Stimulated activated CD4-positive, alpha-beta T cell treated with anti-CD3 and anti-CD28 coated beads, Interleukin-2, amount 100 ng/mL, for 4 hours (primary cell): ENCODE measurements at regions not wholly inside any gene's neighbourhood (a gene's known extent, or its start where the extent isn't known, plus 50 kb on each side); places are given as distances from the start of the nearest gene placed in this dataset.

ENCODE experiments used
- DNase-seq: peaks from one replicate; pipeline ENCODE4 v3.0.0-alpha.2; 2020; ENCODE audit warnings: low read depth

DNA sequence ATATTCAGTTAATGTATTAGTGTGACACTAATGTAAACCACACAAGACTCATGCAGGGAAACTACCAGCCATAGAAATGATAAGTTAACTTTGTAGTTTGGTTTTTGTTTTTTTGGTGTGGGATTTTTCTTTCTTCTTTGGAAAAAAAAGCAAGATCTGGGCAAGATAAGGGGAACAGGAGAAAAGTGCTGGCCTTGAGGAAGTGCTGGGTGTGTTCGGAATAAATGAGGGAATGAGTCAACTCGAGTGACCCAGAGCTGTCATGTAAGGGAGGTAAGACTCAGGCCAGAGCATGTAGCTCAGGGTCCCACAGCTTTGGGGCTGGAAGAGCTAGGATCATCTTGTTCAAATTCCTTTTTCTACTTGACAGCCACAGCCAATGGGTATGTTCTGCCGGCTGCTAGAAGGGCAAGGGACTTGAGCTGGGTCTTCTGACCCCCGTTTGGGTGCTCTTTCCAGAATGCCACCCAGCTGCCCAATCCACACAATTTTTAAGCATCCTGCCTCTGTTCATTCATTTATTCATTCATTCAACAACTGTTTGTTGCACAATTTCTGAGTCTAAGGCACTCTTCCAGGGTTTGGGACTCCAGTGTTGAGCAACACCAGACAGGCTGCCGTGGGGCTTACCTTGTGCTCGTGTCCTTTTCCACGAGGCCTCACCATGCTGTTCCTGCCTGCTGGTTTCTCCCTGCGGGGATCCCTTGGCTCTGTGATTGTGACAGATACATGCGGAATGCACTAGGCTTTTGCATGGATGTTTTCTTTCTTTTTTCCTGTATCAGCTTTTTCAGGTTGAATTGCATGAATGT, 54.5 kb downstream of the CLDN34 start:
- no peak for DNase-seq

DNA sequence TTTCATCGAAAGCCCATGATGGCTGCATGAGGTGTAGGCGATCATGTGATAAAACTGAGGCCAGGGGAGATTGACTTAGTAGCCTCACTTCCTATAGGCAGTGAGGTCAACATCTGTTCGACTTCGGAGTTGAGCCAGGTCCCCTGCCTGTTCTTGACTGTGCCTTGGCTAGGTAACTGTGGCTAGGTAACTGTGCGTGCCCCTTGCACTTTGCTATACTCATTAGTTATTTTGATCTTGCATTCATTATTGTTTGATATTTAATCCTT, 55.0 kb downstream of the CLDN34 start:
- no peak for DNase-seq

DNA sequence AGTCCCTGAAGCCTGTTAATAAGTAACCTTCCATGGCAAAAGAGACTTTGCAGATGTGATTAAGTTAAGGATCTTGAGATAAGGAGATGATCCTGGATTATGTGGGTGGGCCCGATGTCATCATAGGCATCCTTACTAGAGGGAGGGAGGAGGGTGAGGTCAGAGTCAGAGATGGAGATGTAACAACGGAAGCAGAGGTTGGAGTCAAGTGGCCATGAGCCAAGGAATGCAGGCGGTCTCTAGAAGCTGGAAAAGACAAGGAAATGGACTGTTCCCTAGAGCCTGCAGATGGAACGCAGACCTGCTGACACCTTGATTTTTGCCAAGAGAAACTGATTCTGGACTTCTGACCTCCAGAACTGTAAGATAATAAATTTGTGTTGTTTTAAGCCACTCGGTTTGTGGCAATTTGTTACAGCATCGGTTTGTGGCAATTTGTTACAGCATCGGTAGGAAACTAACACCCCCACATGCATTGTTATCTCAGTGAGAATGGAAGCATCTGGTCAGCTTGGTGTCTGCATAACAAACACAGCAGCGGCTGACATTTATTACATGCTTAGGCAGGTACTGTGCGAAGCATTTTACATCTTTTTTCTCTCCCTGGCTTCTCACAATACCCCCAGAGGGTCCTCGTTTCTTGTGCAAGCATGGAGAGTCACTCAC, 55.6 kb downstream of the CLDN34 start:
- no peak for DNase-seq

DNA sequence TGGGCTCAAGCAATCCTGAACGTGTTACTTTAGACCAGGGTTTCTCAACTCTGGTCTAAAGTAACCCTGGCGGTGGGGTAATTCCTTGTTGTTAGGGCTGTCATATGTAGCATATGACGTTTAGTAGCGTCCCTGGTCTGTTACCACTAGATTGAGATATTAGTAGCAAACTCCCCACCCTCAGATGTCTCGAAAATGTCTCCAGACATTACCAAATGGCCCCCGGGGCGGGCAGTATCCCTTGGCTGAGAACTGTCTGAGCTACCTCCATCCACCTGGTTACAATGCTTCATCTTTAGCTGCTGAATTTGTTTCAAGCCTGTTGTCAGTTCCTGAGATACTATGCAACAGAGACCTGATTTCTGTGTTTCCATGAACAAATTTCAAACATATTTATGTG, 56.7 kb downstream of the CLDN34 start:
- DNase-seq = no peak

DNA sequence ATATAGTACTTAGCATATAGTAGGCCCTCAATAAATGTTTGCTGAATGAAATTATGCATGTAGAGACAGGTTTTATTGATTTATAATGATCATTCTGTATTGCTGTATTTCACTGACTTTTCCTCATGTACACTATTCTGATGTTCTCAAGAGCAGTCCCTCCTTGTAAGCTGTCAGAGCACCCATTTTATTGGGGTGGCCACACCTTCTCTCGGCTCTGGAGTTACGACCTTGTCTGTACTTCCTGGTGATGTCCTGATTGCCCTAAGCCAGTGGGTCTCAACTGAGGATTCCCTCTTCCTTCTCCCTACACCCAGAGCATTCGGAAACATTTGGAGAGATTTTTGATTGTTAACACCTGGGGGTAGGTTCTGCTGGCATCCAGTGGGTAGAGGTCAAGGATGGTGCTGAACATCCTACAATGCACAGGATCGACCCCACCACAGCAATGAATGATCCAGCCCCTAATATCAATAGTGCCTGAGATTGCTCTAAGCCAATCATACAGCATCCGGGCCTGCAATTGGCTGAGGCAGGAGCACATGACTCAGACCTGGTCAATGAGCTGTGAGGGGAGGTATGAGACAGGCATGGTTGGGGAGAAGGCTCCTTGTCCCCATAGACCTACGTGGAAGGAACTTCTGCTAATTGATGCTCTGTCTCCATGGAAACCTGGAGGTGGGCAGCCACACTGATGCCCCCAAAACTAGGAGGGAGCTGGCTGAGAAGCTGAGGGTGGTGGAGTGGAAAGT, 58.8 kb downstream of the CLDN34 start:
- no peak for DNase-seq

DNA sequence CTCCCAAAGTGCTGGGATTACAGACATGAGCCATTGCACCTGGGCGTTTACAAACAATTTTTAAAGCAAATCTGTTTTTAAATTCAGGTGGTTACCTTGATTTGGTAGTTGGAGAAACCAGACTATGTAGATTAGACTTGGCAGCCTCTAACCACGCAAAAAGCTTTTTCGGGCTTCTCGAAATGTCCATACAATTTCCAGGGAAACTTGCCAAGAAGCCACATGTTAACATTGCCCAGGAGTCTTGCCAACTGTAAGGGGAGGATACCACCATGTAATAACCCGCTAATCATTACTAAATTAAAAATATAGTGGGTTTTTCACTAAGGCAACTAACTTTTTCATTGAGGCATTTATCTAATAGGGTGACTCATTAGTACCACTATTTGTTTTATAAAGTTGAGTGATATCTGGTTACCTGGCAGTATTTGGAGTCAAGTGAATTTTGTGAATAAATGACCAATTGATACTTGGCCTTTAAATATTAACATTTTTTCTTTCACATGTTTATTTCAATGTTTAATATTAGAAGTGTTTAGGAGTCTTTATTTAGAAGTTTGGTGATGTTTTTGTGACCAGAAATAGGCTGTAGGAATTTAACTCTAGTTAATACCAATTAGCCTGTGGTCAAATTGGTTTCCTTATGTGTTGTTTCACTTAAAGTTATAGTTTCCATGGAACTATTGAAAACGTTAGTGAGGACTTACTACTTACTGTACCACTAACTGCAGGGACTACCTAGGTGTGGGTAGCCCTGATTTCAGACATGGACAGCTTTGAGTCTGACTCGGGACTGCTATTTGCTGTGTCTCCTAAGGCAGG, 61.3 kb downstream of the CLDN34 start:
- DNase-seq = no peak

DNA sequence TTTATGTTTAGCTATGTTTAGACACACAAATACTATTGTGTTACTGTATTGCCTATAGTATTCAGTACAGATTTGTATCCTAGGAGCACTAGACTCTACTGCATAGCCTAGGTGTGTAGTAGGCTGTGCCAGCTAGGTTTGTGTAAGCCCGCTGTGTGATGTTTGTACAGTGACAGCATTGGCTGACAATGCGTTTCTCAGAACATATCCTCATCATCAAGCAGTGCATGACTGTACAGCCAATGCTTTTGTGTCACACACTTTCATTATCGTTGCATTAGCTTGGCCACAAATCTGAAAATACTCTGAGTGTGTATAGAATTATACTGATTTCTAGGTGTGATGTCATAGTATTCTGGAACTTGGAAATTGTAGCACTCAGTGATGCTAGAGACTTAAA, 63.4 kb downstream of the CLDN34 start:
- DNase-seq = no peak

DNA sequence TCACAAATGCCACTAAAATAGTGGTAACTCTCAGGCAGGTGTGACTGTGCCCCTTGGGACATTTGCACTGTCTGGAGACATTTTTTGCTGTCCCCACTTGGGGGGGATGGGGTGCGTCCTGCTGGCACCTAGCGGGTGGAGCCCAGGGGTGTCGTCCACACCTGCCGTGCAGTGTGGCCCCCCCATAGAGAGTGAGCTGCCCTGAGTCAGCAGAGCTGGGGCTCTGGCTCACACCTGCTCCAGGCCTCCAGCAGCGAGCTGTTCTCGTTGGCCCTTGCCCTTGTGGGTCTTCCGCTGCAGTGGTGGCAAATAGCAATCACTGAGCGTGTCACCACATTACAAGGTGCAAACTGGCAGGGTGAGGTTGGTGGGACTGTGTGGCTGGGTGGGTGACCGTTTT, 64.6 kb downstream of the CLDN34 start:
- DNase-seq = no peak

DNA sequence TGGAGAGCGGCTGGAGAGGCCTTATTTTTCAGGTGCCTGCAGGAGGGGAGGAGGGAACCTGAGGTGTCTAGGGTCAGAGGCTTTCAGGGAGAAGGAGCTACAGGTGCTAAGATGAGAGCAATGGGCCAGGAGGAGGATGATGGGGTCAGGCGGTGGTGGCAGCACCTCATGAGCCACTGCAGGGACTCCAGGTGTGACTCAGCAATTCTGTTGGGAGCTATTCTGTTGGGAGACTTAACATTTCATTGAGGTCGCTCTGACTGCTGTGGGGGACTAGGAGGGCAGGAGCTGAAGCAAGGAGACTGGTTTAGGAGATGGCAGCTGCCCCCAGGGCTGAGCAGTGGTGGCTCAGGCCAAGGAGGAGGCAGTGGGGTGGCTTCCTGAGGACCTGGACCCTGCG, 65.0 kb downstream of the CLDN34 start:
- no peak for DNase-seq

DNA sequence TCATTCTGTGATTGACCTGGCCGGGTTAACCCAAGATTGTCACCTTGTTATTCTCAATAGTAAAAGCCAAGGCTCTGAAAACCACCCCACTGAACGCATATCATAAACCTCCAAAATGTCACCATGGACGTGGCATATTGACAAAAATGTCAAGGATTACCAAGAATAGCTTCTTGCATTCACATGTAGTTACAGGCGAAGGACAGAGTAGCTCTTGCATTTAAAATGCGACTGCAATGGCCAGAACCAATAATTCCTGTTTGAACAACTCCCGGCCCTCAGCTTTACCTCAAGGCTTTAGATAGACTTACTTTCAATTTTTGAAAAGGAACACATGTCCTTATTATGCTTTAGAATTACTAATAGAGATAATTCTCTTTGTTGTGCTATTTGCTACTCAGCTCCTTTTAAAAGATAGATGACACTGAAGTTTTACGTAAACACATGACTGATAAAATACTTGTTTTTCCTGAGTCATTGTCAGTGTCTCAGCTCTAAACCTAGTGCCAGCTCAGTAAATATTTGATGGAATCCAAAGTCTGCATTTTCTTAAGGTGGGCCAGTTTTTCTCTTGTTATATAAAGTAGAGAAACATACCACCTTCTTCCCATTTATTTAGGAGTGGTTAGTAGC, 66.3 kb downstream of the CLDN34 start:
- DNase-seq = no peak

DNA sequence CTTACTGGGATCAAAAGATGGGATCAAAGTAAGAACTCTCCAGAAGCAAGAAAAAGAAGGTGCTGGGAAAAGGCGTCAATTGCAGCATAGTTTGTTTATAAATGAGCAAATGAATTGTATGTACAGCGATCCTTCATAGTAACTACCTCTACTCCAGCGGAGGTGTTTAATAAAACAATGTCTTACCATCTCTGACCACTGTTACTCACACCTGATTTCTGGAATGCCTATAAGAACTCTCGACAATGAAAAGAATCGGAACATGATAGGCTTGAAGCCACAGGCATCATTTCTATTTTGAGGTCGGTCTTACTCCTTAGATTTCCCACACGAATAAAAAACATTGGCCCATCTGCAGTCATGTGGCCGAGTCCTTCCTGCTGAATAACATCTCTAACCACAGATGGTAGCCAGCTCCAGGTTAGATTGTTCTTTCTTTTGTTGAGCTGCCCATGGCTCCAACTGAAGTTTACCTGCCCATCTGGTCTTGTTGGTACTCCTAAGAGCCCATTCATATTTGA, 67.6 kb downstream of the CLDN34 start:
- DNase-seq = no peak

DNA sequence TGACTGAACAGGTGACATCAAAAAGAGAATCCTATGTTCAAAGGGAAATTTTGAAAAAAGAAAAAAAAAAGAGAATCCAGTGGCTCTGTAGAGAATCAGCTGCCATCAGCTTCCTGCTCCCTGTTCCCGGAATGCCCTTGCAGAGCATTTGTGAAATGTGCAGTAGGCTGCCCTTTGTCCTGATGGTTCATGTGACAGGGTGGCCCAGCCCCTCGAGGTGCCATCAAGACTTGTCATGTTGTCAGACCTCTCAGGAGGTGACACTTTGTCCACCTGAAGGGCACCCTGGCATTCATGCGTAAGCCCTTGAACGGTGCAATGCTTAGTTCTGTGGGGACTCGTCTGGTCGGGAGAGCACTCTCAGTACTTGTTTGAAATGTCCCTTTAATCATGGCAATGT, 71.4 kb downstream of the CLDN34 start:
- no peak for DNase-seq

DNA sequence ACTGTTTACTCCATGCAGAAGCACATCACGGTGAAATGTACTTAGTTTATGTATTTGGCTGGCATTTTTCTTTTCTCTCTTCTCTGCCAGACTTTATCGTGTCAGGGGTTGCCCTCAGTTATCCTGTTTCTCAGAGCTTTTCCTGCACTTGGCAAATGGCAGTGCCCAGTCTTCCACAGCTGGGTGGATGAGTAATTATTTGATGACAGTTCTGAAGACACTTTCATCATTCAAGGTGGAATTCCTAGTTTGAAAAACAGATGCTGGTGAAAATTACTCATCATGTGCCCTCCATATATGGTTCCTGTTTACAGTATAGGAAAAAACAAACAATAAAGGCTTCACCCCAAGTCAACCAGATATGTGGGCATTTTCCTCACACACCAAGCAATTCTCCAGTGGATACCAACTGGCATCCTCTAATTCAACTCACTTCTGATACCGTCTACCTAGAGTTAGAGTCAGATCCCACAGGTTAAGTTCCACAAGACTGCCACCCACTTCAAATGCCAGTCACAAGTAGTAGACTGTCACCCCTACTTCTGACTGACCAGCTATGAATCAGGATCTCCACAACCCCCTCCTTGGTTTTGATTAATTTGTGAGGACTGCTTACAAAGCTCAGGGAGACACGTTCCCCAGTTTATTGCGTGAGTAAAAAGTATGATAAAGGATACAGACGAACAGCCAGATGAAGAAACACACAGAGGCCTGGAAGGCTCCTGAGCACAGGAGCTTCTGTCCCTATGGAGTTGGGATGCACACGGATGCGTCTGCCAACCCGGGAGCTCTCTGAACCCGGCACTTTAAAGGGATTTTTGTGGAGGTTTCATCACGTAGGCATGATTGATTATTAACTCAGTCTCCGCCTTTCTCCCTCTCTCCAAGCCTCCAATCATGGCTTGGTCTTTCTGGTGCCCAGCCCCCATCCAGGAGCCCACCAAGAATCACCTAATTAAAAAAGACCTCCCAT, 72.9 kb downstream of the CLDN34 start:
- DNase-seq = no peak

DNA sequence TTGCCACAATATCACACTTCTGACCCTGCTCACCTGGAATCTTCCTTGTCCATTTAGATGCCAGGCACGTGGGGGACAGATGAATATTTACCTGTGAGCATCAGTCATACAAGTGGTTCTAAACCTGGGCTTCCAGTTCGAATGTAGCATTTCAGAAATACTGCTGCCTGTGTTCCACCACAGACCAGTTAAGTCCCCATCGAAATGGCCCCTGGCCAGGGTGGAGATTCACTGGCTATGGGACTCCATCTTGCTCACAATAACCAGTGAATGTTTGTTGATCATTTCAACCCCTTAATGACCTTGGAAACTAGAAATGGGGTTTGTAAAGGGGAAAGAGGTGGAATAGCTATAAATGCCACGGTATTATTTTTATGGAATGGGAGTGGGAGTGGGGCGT, 73.8 kb downstream of the CLDN34 start:
- no peak for DNase-seq

DNA sequence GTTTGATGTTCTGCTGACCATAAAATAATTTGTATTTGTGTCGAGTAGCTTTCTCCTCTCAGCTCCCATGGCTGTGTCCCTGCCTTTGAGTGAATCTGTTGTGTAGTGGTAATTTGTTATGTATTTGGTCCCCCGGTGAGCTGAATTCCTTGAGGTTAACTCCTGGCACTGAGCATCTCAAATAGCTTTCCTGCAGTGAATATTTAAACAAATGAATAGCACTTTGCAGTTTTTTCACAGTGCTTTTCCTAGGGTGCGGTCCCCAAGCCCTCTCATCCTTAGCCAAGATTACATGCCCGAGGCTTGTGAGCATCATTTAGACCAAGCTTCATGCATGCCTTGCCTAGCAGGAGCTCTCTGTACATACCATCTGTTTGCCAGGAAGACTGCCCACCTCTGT, 74.2 kb downstream of the CLDN34 start:
- DNase-seq = no peak

DNA sequence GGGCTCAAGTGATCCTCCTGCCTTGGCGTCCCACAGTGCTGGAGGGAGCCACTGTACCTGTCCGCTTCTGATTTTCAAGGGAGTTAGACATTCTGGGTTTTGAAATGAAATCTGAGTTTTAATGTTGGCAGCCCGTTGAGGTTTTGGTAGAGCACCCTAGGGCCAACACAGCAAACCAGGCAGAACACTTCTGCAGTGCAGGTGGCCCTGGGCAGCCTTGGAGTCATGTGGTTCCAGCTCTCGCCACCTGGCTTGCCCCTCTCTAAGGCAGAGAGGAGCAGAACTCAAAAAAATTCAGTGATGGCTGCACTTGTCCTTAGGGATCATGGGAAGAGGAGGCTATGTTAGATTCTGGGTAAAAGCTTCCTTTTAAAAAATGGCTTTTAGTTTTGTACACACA, 74.9 kb downstream of the CLDN34 start:
- DNase-seq = no peak

DNA sequence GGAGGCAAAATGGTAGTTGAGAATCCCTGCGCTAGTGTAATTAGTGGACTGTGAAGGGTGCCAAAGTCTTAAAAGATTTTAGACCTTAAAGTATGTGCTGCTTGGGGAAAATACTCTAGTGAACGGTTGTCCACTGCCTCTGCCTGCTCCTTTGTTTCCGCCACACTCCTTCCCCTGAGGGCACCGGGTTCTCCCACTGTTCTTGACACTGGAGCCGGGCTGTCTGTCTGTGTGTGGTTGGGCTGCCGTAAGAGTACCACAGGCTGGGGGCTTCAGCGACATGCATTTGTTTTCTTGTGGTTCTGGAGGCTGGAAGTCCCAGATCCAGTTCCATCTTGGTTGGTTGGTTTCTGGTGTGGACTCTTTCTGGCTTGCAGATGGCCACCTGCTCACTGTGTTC, 76.2 kb downstream of the CLDN34 start:
- DNase-seq = no peak

DNA sequence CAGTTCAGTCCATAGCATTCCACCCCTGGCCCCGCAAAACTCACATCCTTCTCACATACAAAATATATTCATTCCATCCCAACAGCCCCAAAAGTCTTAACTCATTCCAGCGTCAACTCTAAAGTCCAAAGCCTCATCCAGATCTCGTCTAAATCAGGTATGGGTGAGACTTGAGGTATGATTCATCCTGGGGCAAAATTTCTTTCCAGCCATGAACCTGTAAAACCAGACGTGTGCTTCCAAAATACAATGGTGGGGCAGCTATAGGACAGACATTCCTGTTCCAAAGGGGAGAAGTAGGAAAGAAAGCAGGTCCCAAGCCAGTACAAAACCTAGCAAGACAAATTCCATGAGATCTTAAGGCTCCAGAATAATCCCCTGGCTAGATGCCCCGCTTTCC, 76.9 kb downstream of the CLDN34 start:
- DNase-seq = no peak

DNA sequence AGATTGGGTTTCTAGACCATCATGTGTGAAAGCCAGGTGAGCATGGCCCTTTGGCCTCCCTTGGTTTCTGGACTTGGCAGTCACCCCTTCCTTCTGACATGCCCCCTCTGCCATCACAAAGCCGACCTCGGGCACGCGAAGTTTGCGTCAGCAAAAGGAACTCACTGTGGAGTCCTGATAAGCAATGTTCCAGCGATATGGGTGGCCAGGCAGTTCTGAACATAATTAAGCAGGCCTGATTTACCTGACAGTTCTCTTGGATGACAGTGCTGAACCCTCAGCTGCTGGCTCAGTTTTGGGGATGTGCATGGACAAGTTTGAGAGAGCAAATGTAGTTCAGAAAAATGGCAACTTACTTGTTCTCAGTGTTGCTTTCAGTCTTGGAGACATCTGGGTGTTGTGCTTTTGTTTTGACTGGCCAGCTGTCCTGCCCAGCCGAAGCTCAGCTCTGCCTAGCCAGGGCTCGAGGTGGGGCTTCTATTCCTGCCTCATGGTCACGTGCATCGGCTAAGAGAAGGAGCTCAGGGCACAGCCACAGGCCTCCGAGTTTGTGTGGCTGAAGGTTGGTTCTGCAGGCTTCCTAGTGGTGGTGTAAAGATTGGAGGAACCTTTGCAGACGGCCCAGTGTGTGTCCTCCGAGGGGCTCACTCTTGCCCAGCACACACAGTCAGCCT, 78.3 kb downstream of the CLDN34 start:
- DNase-seq = no peak

DNA sequence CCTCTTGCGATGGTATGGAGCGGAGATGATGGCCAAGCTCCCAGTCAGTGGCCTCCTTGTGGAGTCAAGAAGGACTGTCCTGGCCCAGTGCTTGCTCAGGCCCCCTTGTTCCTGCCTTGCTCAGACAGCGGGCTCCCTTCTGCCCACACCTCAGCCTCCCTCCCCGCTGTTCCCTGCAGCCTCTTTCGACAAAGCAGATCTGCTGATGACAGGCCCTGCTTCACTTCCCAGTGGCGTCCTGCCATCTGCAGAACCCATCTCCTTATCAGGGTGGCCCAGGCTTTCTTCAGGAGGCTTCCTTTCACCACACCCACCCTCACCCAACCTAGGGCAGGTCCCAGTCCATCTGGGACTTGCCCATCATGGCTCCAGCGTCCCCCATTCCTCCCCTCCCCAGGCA, 80.0 kb downstream of the CLDN34 start:
- DNase-seq = no peak
